ENCODE measurements at regions not wholly inside any gene's neighbourhood (a gene's known extent, or its start where the extent isn't known, plus 50 kb on each side); places are given as distances from the start of the nearest gene placed in this dataset.
"Not testable (repeated sequence)": the region's sequence is repeated elsewhere in the genome, so short reads cannot be mapped to it uniquely, and the experiment has no call there.

DNA sequence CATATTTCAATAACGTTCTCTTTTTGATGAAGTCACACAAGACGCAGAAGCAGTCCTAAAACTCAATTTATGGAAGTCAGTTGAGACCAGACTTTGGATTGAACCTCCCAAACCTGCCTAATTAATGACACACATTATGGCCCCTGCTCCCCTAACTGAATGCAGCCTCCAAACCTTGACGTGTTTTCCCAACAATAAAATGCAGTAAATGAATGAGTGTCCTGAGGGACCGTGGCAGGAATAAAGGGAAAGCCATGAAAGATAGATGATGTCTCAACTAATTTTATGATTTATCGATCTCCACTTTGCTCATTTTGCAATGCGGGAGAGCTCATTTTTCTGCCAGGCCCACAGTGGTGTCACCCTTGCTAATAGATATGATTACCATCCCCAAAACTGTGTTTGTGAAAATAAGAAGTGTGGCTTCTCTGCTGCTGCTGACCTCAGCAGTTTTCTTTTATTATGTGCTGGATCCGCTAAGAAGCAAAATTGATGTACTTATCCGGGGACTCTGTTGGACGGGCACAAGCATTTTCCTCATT is 189.9 kb downstream of the NPIPA8 start:
- POLR2A ChIA-PET; H3K27me3 Mint-ChIP-seq (ENCODE audit: low read depth); H3K4me3 Mint-ChIP-seq; H3K27ac Mint-ChIP-seq; H3K4me1 Mint-ChIP-seq; H3K36me3 Mint-ChIP-seq; H3K9me3 Mint-ChIP-seq; CTCF ChIA-PET; DNase-seq (ENCODE audit: low spot score); ATAC-seq: not testable (repeated sequence)

- DNase-seq (ENCODE audit: low spot score); ATAC-seq; POLR2A ChIA-PET; H3K9me3 Mint-ChIP-seq; H3K27me3 Mint-ChIP-seq (ENCODE audit: low read depth); CTCF ChIA-PET; H3K4me1 Mint-ChIP-seq; H3K4me3 Mint-ChIP-seq; H3K36me3 Mint-ChIP-seq; H3K27ac Mint-ChIP-seq: not testable (repeated sequence)
These were observed 194.5 kb downstream of the NPIPA8 start for GRCh38 chr16:18142066-18142465.

GRCh38 chr16:18136288-18136687 is 200.2 kb downstream of the NPIPA8 start:
- CTCF ChIA-PET; H3K9me3 Mint-ChIP-seq; H3K4me3 Mint-ChIP-seq; ATAC-seq; H3K27me3 Mint-ChIP-seq (ENCODE audit: low read depth); H3K27ac Mint-ChIP-seq; H3K36me3 Mint-ChIP-seq; DNase-seq (ENCODE audit: low spot score); H3K4me1 Mint-ChIP-seq; POLR2A ChIA-PET: not testable (repeated sequence)

DNA sequence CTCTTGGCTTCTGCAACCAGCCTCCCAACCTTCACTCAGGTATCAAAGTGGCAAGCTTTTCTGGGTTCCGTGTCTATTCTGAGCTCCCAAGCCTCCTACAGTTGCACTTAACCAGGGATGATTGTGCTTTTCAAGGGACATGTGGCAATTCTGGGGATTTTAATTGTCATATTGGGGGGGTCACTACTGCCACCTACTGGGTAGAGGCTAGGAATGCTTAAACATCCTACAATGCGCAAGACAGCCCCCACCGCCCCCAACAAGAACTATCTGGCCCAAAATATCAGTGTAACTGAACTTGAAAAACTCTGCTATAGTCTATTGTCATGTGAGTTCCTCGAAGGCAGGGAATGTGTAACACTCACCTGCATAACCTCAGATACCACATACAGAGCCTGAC is 201.5 kb downstream of the NPIPA8 start:
- H3K4me3 Mint-ChIP-seq; H3K4me1 Mint-ChIP-seq; H3K27me3 Mint-ChIP-seq (ENCODE audit: low read depth); H3K9me3 Mint-ChIP-seq; H3K27ac Mint-ChIP-seq; POLR2A ChIA-PET; DNase-seq (ENCODE audit: low spot score); H3K36me3 Mint-ChIP-seq; CTCF ChIA-PET: not testable (repeated sequence)
- ATAC-seq = peak; percentile 70

DNA sequence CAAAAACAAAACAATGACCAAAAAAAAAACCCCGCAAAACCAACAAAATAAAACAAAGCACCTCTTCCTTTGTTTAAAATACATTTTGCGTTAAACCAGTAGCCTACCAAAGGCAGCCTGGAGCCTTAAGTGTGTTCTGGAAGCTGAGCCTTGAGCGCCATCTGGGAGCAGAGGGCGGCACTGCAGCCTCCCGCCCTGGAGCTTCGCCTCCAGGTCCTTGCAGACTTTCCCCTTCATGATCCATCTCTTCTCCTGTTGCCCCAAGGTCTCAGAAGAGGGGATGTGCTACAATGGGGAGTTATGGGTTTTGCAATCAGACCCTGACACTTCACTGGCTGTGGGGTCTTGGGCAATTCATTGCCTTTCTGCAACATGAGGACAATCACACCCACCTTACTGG is 204.9 kb downstream of the NPIPA8 start:
- ChIA-PET CTCF (interaction anchor here (1.1 kb wide), 1 partner anchor 578 kb away, joined by 3 read pairs; no protein-coding TSS in a partner anchor), POLR2A (interaction anchor here (0.7 kb wide), 1 partner anchor 300 kb away, joined by 3 read pairs; no protein-coding TSS in a partner anchor)
- not testable (repeated sequence) for H3K27me3 Mint-ChIP-seq (ENCODE audit: low read depth); H3K27ac Mint-ChIP-seq; H3K4me1 Mint-ChIP-seq; H3K4me3 Mint-ChIP-seq; H3K36me3 Mint-ChIP-seq; H3K9me3 Mint-ChIP-seq; DNase-seq (ENCODE audit: low spot score)
- peak; percentile 87 for ATAC-seq
- TF ChIP-seq CTCF (IDR thresholded peaks at IDR 0.05) = peak; percentile 25; the same call in 1 of the 2 replicates

DNA sequence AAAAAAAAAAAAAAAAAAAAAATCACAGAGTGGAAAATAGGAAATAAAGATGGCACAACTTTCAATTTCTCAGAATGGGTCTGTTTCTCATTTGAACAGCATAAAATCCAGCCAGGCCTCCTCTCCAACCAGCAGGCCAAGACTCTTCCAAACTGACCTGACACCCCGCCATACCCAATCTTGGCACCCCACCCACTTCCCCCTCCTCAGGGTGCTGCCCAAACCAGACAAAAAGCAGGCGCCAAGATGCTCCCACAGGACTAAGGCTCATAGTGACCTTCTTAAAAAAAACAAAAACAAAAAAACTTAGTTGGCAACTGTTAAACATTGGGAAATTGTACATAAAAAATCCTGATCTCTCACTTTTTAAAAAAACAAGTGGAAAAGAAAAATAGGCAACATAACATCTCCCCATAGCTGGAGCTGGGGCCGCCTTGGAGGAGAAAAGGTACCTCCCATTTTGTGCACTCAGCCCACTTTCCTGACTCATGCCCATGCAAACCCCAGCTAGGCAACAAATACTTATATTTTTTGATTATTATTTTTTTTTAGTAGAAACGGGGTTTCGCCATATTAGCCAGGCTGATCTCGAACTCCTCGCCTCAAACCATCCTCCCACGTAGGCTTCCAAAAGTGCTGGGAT is 205.9 kb downstream of the NPIPA8 start:
- H3K9me3 Mint-ChIP-seq; POLR2A ChIA-PET; DNase-seq (ENCODE audit: low spot score); H3K27ac Mint-ChIP-seq; H3K4me3 Mint-ChIP-seq; H3K4me1 Mint-ChIP-seq; ATAC-seq; H3K36me3 Mint-ChIP-seq; H3K27me3 Mint-ChIP-seq (ENCODE audit: low read depth): not testable (repeated sequence)
- CTCF ChIA-PET = interaction anchor here (1.1 kb wide), 1 partner anchor 577 kb away, joined by 3 read pairs; no protein-coding TSS in a partner anchor

GRCh38 chr16:18127033-18127432 is 209.5 kb downstream of the NPIPA8 start:
- CTCF ChIA-PET; H3K27me3 Mint-ChIP-seq (ENCODE audit: low read depth); H3K36me3 Mint-ChIP-seq; H3K4me3 Mint-ChIP-seq; H3K4me1 Mint-ChIP-seq; H3K9me3 Mint-ChIP-seq; POLR2A ChIA-PET; H3K27ac Mint-ChIP-seq; DNase-seq (ENCODE audit: low spot score): not testable (repeated sequence)
- peak; percentile 65 for ATAC-seq

GRCh38 chr16:18119092-18119491 is 217.4 kb downstream of the NPIPA8 start:
- DNase-seq (ENCODE audit: low spot score); H3K27me3 Mint-ChIP-seq (ENCODE audit: low read depth); CTCF ChIA-PET; H3K4me1 Mint-ChIP-seq; H3K36me3 Mint-ChIP-seq; POLR2A ChIA-PET; H3K9me3 Mint-ChIP-seq; H3K27ac Mint-ChIP-seq; H3K4me3 Mint-ChIP-seq; ATAC-seq: not testable (repeated sequence)

GRCh38 chr16:18118684-18119083 is 217.9 kb downstream of the NPIPA8 start:
- H3K27me3 Mint-ChIP-seq (ENCODE audit: low read depth); H3K27ac Mint-ChIP-seq; H3K9me3 Mint-ChIP-seq; H3K36me3 Mint-ChIP-seq; H3K4me1 Mint-ChIP-seq; DNase-seq (ENCODE audit: low spot score); ATAC-seq; POLR2A ChIA-PET; CTCF ChIA-PET; H3K4me3 Mint-ChIP-seq: not testable (repeated sequence)

DNA sequence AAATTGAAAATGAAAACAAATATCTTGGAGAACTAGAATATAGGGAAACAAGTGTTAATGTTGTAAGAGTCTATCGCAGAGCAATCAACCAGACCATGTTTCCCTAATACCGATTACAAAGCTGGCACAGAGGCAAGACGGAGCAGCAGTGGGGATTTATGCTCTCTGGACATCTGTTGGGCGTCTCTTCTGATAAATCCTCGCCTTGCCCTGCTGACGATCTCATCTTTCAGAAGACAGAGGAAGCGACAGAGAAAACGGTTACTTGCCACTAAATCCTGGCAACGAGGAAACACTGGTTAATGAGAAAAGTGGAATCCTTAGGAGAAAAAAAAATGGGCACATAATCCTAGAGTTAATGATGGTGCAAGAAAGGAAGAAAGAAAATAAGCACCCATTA is 218.5 kb downstream of the NPIPA8 start:
- H3K4me3 Mint-ChIP-seq; CTCF ChIA-PET; H3K4me1 Mint-ChIP-seq; H3K36me3 Mint-ChIP-seq; H3K9me3 Mint-ChIP-seq; POLR2A ChIA-PET; DNase-seq (ENCODE audit: low spot score); H3K27me3 Mint-ChIP-seq (ENCODE audit: low read depth); ATAC-seq; H3K27ac Mint-ChIP-seq: not testable (repeated sequence)

- H3K9me3 Mint-ChIP-seq; ATAC-seq; CTCF ChIA-PET; POLR2A ChIA-PET; DNase-seq (ENCODE audit: low spot score); H3K4me1 Mint-ChIP-seq; H3K27me3 Mint-ChIP-seq (ENCODE audit: low read depth); H3K27ac Mint-ChIP-seq; H3K36me3 Mint-ChIP-seq; H3K4me3 Mint-ChIP-seq: not testable (repeated sequence)
These were observed 232.1 kb downstream of the NPIPA8 start for GRCh38 chr16:18104412-18104811.

- H3K36me3 Mint-ChIP-seq; POLR2A ChIA-PET; H3K4me1 Mint-ChIP-seq; ATAC-seq; H3K9me3 Mint-ChIP-seq; H3K4me3 Mint-ChIP-seq; H3K27me3 Mint-ChIP-seq (ENCODE audit: low read depth); H3K27ac Mint-ChIP-seq; DNase-seq (ENCODE audit: low spot score); CTCF ChIA-PET: not testable (repeated sequence)
These were observed 235.5 kb downstream of the NPIPA8 start for GRCh38 chr16:18101077-18101476.

Data from WTC11 (cell line).